ENCODE measurements at regions not wholly inside any gene's neighbourhood (a gene's known extent, or its start where the extent isn't known, plus 50 kb on each side); places are given as distances from the start of the nearest gene placed in this dataset.

DNA sequence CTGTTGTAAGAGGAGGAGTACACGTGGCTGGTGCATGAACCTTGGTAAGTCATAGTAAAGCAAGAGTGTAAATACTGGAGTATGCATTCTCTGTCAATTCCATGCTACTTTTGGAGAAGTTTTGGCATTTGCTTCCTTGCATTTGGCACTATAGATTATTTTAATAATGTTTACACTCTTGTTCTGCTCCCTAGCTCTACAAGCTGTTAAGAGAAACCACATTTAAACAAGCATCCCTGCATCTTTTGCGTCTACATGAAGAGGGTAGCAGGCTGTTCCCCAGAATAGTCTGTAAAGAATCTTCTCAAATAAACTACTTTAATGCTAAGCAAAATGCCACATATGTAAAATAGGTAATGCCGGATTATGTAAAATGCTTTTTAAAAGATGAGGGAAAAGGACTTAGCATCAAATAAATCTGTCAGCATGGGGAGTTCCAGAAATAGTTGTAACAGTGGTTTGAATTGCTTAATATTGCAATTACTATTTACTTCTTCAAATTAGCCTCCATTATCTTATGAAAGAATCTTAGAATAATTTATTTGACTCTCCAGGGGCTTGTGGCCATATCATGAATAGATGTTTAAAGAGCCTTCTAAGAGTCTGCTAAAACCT is 2127.3 kb upstream of the WWC1 start:
- no peak overlapping the region for H3K9ac ChIP-seq (replicated peaks; ENCODE audit: extremely low read depth, insufficient read depth, low read length)
- no peaks in the 10 kb centered on the region for H3K4me1 ChIP-seq (ENCODE audit: control insufficient read depth, extremely low read depth, insufficient read depth, low read length)
- ChIA-PET CTCF (no interaction called here), POLR2A (no interaction called here)
- no peak for DNase-seq (ENCODE audit: low read depth, low spot score)
- dilution Hi-C loops (cut with MboI; ENCODE audit: extremely low pct_ligation_motif_present, low sequenced_read_pairs): no loop called here
- H3K9me1 ChIP-seq (replicated peaks; ENCODE audit: control insufficient read depth, extremely low read depth, insufficient read depth, low read length): no peaks in the 10 kb centered on the region
- H2AFZ ChIP-seq (ENCODE audit: low read depth, low read length): no peak overlapping the region
- BruUV-seq (replicated peaks): no TSS peak
- no peaks in the 10 kb centered on the region for H3K36me3 ChIP-seq (ENCODE audit: control insufficient read depth in 2 of 2, extremely low read depth in 1 of 2, insufficient read depth in 2 of 2, low read length in 2 of 2)
- H3K79me2 ChIP-seq (ENCODE audit: control insufficient read depth, insufficient read depth, low read length): no peaks in the 10 kb centered on the region
- H3K4me2 ChIP-seq (ENCODE audit: insufficient read depth, low read length): no peak overlapping the region
- intact Hi-C loops (cut with micrococcal nuclease): no loop called here
- H3K4me3 ChIP-seq (replicated peaks in 1 of 3; ENCODE audit: insufficient read depth in 1 of 3, low read depth in 1 of 3, low read length in 3 of 3): no peak overlapping the region
- H3K9me3 ChIP-seq (replicated peaks; ENCODE audit: control insufficient read depth, insufficient read depth, low read length): no peaks in the 10 kb centered on the region
- no peaks in the 10 kb centered on the region for H3K27me3 ChIP-seq (ENCODE audit: control insufficient read depth in 2 of 2, insufficient read depth in 2 of 2, low read length in 2 of 2)
- H4K20me1 ChIP-seq (replicated peaks; ENCODE audit: control insufficient read depth, extremely low read depth, insufficient read depth, low read length): no peaks in the 10 kb centered on the region
- FAIRE-seq: no peak
- no peak for TF ChIP-seq GATA2 (IDR thresholded peaks at IDR 0.05; ENCODE audit: insufficient read depth, insufficient read length, low read depth, low read length)
- TF ChIP-seq POLR2A (IDR thresholded peaks at IDR 0.05; ENCODE audit: low read depth, low read length): no peak
- TF ChIP-seq FOS (IDR thresholded peaks at IDR 0.05; ENCODE audit: borderline replicate concordance, insufficient read depth, low read length): no peak
- no peak for TF ChIP-seq POLR2AphosphoS5 (IDR thresholded peaks at IDR 0.05; ENCODE audit: insufficient read depth, low read depth, low read length)
- TF ChIP-seq, protein P1, sequence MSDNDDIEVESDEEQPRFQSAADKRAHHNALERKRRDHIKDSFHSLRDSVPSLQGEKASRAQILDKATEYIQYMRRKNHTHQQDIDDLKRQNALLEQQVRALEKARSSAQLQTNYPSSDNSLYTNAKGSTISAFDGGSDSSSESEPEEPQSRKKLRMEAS (IDR thresholded peaks at IDR 0.05; ENCODE audit: insufficient read depth, insufficient read length): no peak
- TF ChIP-seq, protein P2, sequence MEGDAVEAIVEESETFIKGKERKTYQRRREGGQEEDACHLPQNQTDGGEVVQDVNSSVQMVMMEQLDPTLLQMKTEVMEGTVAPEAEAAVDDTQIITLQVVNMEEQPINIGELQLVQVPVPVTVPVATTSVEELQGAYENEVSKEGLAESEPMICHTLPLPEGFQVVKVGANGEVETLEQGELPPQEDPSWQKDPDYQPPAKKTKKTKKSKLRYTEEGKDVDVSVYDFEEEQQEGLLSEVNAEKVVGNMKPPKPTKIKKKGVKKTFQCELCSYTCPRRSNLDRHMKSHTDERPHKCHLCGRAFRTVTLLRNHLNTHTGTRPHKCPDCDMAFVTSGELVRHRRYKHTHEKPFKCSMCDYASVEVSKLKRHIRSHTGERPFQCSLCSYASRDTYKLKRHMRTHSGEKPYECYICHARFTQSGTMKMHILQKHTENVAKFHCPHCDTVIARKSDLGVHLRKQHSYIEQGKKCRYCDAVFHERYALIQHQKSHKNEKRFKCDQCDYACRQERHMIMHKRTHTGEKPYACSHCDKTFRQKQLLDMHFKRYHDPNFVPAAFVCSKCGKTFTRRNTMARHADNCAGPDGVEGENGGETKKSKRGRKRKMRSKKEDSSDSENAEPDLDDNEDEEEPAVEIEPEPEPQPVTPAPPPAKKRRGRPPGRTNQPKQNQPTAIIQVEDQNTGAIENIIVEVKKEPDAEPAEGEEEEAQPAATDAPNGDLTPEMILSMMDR (IDR thresholded peaks at IDR 0.05; ENCODE audit: extremely low read depth in 1 of 2, insufficient read depth in 1 of 2, low read depth in 1 of 2, low read length in 2 of 2): no peak
- TF ChIP-seq EZH2 (IDR thresholded peaks at IDR 0.05; ENCODE audit: borderline replicate concordance, low read depth, low read length, severe bottlenecking): no peak
- TF ChIP-seq JUN (IDR thresholded peaks at IDR 0.05; ENCODE audit: borderline replicate concordance, insufficient read depth, insufficient read length, low read depth): no peak
- no peak for TF ChIP-seq MYC (IDR thresholded peaks at IDR 0.05; ENCODE audit: low read depth, low read length)
- H3K27ac ChIP-seq (ENCODE audit: insufficient read depth, low read depth, low read length): no peak overlapping the region

All from endothelial cell of umbilical vein (primary cell).